8988T (cell line): ENCODE measurements at regions not wholly inside any gene's neighbourhood (a gene's known extent, or its start where the extent isn't known, plus 50 kb on each side); places are given as distances from the start of the nearest gene placed in this dataset.
"Not testable (repeated sequence)": the region's sequence is repeated elsewhere in the genome, so short reads cannot be mapped to it uniquely, and the experiment has no call there.

ENCODE experiments used
- DNase-seq: peaks from one replicate; pipeline ENCODE4 v3.0.0; 2011

GRCh38 chr14:37848985-37849621, 253.7 kb downstream of the TTC6 start:
- DNase-seq, result no peak

- no peak for DNase-seq
These were observed 255.6 kb downstream of the TTC6 start for GRCh38 chr14:37851054-37851453.

GRCh38 chr14:37855871-37856270, 260.4 kb downstream of the TTC6 start:
- no peak for DNase-seq

GRCh38 chr14:37857774-37858266, 262.4 kb downstream of the TTC6 start:
- DNase-seq, result no peak

GRCh38 chr14:37858733-37859132, 263.3 kb downstream of the TTC6 start:
- DNase-seq, result no peak

GRCh38 chr14:37859177-37859576, 263.7 kb downstream of the TTC6 start:
- no peak for DNase-seq

GRCh38 chr14:37862263-37862662, 266.8 kb downstream of the TTC6 start:
- no peak for DNase-seq

GRCh38 chr14:37864128-37864527, 268.7 kb downstream of the TTC6 start:
- DNase-seq, result no peak

GRCh38 chr14:37864861-37865718, 269.7 kb downstream of the TTC6 start:
- no peak for DNase-seq

GRCh38 chr14:37865719-37866549, 270.5 kb downstream of the TTC6 start:
- no peak for DNase-seq

GRCh38 chr14:37869633-37870032, 274.2 kb downstream of the TTC6 start:
- no peak for DNase-seq

- DNase-seq, result no peak
These were observed 274.7 kb downstream of the TTC6 start for GRCh38 chr14:37870170-37870569.

GRCh38 chr14:37870632-37871346, 275.4 kb downstream of the TTC6 start:
- DNase-seq, result no peak

GRCh38 chr14:37874065-37874428, 278.6 kb downstream of the TTC6 start:
- not testable (repeated sequence) for DNase-seq

- DNase-seq, result peak; percentile 21
These were observed 279.1 kb downstream of the TTC6 start for GRCh38 chr14:37874429-37875109.

- DNase-seq, result no peak
These were observed 292.8 kb downstream of the TTC6 start for GRCh38 chr14:37888234-37888633.

GRCh38 chr14:37889087-37889486, 293.7 kb downstream of the TTC6 start:
- no peak for DNase-seq

GRCh38 chr14:37890095-37890494, 294.7 kb downstream of the TTC6 start:
- no peak for DNase-seq

GRCh38 chr14:37891500-37891899, 296.1 kb downstream of the TTC6 start:
- DNase-seq, result not testable (repeated sequence)

GRCh38 chr14:37894463-37894862, 299.0 kb downstream of the TTC6 start:
- no peak for DNase-seq

- no peak for DNase-seq
These were observed 303.9 kb downstream of the TTC6 start for GRCh38 chr14:37899365-37899764.

- DNase-seq, result no peak
These were observed 305.1 kb downstream of the TTC6 start for GRCh38 chr14:37900561-37900960.
